Tongue (tissue), 1 donor: ENCODE measurements at regions not wholly inside any gene's neighbourhood (a gene's known extent, or its start where the extent isn't known, plus 50 kb on each side); places are given as distances from the start of the nearest gene placed in this dataset.

Experiments used
- DNase-seq: peaks from one replicate; pipeline ENCODE4 v3.0.0-alpha.2; 2015

DNA sequence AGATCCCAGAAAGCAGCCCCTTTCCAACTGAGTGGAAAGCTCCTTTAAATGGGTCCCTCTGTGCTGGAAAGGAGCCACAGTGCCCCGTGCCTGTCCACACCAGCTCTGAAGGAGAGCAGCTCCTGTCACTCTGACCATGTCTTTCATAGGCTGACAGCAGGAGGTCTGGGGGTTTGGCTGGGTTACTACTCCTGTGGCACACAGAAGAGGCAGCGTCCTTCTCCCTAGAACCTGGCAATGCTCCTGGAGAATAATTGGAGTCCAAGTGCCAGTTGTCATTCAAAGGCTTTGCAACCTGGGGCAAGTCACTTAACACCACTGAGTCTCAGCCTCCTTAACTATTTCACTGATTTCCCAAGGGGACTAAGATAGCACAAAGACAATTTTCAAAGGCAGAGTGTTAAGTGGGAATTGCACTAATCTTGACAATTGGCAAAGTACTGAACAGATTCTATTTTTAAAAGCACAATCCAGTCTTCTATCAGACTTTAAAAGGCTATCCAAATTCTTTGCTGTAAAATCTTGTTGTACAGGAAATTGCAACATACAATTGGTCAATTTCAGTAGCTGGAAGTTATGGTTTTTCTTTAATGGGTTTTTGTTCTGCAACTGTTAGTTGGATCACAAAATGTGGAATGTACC lies 457.2 kb downstream of the KIF16B start:
- DNase-seq = peak; percentile 46

DNA sequence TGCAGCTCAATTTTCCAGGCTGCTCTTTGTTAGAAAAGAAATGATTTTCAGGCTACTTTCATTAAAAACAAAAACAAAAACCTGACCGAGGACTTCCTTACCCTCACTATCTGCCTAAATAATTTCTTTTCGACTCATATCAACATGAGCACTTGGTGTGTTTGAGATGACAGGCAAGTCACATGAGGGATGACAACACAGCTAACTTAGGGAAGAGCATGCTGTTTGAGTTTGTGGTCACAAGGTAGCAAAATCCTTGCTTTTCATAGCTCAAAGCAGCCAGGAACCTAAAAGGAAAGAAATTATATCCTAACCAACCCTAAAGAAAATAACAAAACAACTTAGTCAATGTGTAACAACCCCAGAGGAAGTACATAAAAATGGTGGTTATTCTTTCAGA lies 459.5 kb downstream of the KIF16B start:
- DNase-seq = no peak

DNA sequence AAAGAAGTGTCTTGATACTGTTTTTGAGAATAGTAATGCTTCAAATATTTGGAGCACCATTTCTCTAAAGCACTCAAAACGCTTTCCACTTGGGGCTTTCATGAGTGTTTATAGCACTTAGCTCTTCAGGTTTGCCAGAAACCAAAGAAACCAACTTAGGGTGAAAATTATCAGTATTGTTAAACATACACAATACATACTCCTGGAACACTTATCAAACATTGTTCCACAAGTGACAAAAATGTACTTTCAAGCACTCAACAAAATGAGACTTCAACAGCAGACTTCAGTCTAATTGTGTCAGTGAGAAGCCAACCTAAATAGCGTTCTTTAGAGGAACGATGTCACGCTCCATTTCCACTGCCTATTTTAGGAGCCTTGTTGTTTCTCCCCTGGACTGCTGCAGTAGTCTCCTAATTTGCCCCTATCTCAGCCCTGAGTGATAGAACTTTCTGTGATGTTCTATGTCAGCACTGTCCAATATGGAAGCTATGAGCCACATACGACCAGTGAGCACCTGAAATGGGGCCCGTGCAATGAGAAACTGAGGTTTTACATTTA lies 461.3 kb downstream of the KIF16B start:
- no peak for DNase-seq

DNA sequence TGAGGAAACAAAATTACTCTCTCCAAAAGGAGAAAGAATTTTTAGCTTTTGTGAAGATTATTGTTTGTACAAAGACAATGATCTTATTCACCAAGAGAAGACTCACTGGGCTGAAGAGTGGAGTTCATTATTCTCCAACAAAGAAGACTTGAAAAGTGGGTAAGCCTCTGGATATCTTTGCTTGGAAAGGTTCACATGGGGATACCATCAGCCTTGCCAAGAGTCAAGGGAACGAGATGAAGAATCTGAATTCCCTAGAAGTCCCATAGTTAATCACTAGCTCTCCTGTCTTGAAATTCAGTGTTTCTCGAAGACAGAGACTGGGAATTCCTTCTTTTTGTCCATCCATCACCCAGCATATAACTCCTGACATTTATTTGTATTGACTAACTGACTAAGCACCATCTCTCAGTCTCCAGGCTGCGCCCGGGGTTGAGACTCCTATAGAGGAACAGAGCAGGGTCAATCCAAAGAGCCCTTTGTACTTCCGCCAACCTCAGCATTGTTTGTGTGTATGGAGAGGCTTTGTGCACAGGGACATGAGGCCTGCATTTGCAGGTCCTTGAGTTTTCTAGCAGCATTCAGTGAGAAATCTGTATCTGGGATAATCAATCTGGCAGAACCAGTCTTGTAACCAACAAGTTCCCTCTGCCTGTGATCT lies 461.9 kb downstream of the KIF16B start:
- no peak for DNase-seq

DNA sequence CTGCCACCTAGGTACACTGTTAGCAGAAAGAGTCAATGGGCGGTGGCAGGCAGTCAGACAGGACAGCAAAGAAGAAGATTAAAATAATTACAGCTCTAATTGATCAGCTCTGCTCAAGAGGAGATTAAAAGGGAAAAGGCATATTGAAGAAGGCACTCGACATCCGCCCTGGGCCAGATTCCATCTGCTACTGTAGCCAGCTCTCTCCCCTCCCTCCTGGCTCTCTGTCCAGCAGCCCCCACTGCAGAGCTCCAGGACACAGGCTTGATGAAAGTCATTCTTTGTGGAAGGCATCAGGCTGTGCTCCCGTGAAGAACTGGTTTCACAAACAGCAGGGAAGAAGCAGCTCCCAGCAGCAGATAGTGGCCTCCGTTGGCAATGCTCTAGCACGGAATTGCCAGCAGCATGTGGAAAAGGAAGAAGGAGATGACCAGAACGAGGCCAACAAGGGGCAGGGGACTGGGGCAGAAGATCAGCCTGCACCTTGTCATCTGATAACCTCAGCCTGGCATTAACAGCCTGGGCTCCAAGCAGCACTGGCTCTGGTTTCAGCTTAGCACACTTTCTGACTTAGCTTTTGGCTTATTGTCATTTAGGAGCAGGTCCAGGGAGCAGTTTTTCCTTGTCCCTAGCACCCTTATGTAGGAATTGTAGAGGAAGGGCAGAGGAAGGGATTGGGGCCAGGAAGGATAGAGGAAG lies 465.9 kb downstream of the KIF16B start:
- peak; percentile 17 for DNase-seq

DNA sequence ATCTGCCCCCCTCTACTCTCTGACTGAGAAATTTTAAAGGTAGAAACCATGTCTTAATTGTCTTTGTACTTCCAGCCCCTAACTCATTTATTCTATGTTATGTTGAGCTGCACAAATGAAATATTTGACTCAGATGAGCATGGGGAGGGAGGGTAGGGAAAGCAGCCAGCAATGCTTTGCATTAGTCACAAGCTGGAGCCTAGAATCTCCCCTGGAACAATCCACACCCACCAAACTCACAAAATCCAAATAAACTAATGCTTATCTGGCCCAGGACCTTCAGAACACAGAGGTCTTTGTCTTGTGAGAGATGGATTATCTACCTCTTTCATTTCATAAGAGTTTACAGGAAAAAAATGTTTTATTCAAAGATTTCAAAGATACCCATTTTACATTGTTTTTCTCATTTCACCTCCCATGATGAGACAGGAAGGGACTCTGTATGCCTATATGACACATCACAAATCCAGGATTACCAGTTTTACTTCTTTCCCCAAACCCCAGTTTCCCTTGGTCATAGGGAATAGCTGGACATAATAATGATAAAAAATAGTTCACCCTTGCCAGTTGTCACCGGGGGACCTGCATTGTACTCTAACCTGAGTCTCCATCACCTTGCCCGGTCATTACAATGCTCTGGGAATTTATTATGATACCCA lies 466.9 kb downstream of the KIF16B start:
- no peak for DNase-seq

DNA sequence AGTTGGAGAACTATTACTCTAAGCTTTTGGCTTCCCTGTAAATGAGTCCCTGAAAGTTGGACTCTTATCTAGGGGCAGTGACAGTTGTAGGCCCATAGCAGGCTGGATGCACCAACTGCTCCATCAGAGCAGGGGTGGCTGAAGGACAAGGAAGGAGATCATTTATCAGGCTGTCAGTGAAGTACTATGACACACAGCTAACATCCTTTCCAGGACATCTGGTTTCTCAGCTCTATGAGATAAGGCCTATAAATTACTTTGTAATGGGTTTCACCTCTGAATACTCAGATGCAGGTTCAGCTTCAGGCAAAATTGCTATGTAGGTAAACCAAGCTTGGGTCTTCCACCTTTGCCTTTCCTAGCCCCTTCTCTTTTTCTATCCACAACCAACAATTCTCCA lies 468.5 kb downstream of the KIF16B start:
- DNase-seq = no peak
